Renal cortex interstitium (tissue), 11 donors: ENCODE measurements at regions not wholly inside any gene's neighbourhood (a gene's known extent, or its start where the extent isn't known, plus 50 kb on each side); places are given as distances from the start of the nearest gene placed in this dataset.
"Not testable (repeated sequence)": the region's sequence is repeated elsewhere in the genome, so short reads cannot be mapped to it uniquely, and the experiment has no call there.

Experiments used
- DNase-seq, 11 donors: peaks; one replicate each; pipeline ENCODE4 v3.0.0-alpha.2; 2013; ENCODE audit warnings: low read depth in 9 of 11, low spot score in 4 of 11; ENCODE audit errors: extremely low read depth in 1 of 11

- no peak for DNase-seq
Measured at GRCh38 chr4:18749391-18749790, 727.8 kb upstream of the LCORL start.

- no peak for DNase-seq
Measured at GRCh38 chr4:18736551-18736950, 715.0 kb upstream of the LCORL start.

- no peak for DNase-seq
Measured at GRCh38 chr4:18735740-18736268, 714.2 kb upstream of the LCORL start.

GRCh38 chr4:18734405-18734804 is 712.9 kb upstream of the LCORL start:
- DNase-seq: no peak

GRCh38 chr4:18733961-18734360 is 712.4 kb upstream of the LCORL start:
- DNase-seq: peak in 2 of 11 donors; percentile 8 to 12

GRCh38 chr4:18722748-18723191 is 701.2 kb upstream of the LCORL start:
- peak in 3 of 11 donors; percentile 4 to 22 (median 14) for DNase-seq

GRCh38 chr4:18698119-18698883 is 676.7 kb upstream of the LCORL start:
- no peak for DNase-seq

GRCh38 chr4:18695733-18696527 is 674.4 kb upstream of the LCORL start:
- DNase-seq: no peak

- DNase-seq: no peak
Measured at GRCh38 chr4:18691431-18692200, 670.1 kb upstream of the LCORL start.

- no peak for DNase-seq
Measured at GRCh38 chr4:18690291-18690955, 668.9 kb upstream of the LCORL start.

- DNase-seq: peak; percentile 54 to 81 (median 72)
Measured at GRCh38 chr4:18689308-18690115, 668.0 kb upstream of the LCORL start.

GRCh38 chr4:18688351-18688750 is 666.8 kb upstream of the LCORL start:
- DNase-seq: not testable (repeated sequence)

GRCh38 chr4:18686338-18687037 is 664.9 kb upstream of the LCORL start:
- DNase-seq: no peak

- no peak for DNase-seq
Measured at GRCh38 chr4:18684932-18685331, 663.4 kb upstream of the LCORL start.

- DNase-seq: peak in 1 of 11 donors; percentile 7
Measured at GRCh38 chr4:18676526-18676915, 655.0 kb upstream of the LCORL start.

- peak in 5 of 11 donors; percentile 8 to 34 (median 27) for DNase-seq
Measured at GRCh38 chr4:18675586-18676525, 654.3 kb upstream of the LCORL start.
